IPS DF 19.7 (cell line): ENCODE measurements at regions not wholly inside any gene's neighbourhood (a gene's known extent, or its start where the extent isn't known, plus 50 kb on each side); places are given as distances from the start of the nearest gene placed in this dataset.

Source experiments
- DNase-seq: peaks from one replicate; pipeline ENCODE4 v3.0.0-alpha.2; 2013; ENCODE audit warnings: low read depth, low spot score

GRCh38 chr4:174438711-174439110 lies 83.6 kb downstream of the HPGD start:
- DNase-seq = no peak

DNA sequence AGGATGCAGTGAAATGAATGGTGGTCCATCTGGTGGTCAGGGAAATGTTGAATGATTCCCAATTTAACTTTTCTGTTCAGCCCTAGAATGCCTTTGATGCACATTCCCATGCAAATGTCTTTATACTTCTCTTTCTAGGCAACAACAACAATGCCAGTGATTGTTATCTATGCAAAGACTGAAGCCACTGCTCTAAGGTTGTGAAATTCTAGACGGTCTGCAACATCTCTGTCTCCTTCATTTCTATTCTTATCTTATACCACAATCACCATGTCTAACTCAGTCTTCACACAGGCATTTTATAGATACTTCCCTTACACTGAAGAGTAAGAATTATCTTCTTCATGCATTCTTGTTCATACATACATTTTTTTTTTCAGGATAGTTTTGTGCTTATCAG lies 84.5 kb downstream of the HPGD start:
- no peak for DNase-seq

DNA sequence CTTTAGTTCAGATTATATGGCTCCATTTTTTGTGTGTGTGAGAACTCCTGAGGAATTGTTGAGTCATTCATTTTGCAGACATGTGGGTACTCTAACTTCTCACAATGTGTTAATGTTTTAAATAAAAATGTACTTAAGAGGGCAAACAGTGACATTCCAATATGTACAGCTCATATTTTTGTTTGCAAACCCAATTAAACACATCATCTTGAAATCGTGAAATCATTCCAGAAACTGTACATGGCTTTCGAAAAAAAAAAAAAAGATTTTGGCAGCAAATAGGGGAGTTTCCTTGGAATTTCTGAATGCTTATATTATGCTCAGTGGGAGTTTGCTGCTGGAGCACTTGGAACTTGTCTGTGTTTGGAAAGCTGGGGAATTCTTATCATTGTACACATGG lies 85.0 kb downstream of the HPGD start:
- no peak for DNase-seq

DNA sequence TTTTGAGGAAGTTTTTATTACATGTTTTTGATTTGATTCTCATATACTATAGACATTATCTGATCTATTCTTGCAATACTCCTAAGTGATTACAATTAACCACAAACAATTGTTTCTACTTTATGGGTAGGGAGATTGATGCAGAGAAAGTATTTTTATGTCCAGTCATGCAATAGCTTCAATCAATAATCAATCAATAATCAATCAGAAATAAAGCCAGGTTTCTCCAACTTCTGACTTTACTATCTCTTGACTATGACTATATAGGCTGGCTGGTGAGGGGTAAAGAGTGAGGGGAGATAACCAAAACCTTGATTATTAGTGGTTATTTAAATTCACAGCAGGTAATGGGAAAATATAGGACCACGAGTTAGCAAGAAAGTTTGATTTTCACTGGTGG lies 85.9 kb downstream of the HPGD start:
- no peak for DNase-seq

DNA sequence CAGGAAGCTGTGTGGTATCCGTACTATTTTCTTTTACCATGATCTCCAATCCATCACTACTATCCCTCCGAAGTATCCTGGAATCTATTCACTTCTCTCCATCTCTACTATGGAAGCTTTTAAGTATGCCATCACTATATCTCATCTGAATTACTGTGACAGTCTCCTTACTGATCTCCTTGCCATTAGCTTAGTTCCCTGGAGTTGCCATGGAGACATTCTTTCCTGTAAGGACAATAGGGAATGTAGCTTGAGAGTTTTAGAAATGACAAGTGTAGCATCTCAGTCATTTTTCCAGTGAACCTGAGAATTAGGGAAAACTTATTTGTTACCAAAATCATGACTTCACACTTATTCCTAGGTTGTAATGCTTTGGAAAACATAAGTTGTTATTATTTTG lies 86.3 kb downstream of the HPGD start:
- DNase-seq = no peak

DNA sequence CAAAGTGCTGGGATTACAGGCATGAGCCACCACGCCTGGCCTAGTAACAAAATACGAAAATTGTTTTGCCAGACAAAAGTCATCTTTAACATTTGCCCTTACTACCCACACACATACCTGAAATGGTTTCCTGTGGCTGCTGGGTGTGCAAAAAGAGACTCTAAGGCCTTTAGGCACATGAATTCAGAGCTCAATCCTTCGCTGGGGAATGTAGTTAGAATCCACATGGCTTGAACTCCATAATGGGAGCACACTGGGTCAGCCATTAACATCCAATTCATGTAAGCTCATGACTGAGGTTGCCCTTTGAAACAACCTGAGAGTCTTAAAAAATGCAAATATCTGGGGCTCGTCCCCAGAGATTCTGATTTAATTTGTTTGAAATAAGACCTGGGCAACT lies 87.8 kb downstream of the HPGD start:
- DNase-seq = no peak

DNA sequence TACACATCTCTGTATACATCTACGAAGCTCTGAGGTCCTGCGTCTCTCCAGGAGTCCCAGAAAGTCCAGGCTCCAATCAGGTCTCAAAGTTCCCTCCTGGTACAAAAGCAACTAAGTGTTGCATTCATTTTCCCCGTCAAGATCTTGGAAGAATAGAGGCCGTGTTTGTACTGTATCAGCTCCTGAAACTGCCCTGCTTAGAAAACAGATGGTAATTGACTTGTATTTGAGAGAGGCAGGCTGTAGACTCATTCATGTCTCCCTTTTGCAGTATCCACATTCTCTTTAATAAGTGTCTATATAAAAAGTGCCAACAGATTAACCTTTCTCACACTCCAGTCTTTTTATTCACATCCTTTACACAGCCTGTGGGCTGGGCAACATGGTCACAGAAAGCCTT lies 91.7 kb downstream of the HPGD start:
- no peak for DNase-seq

- no peak for DNase-seq
These were observed 92.4 kb downstream of the HPGD start for GRCh38 chr4:174429701-174430410.

DNA sequence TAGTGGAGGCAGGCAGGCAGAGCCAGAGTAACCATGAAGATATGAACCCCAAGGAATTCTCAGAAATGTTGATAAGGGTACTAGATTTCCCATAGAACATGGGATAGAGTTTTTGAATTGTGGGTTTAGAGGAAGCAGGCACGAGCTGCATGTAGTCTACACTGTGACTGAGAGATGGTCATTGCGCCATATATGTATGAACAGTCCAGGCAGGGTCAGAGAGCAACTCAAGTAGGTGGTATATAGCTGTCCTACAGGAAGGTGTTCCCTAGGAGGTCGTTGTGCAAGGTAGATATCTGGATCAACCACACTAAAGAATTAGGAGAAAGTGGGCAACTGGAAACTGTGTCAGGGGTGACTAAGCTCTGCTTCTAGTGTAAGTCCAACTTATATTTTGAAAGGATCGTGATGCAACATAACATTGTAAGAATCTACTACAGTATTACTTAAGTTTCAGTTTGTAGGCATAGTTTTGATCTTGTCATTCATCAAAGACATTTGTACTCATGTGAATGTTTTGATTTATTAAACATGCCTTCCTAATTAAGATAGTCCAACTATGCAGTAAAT lies 94.6 kb downstream of the HPGD start:
- DNase-seq = no peak

- DNase-seq = no peak
These were observed 96.6 kb downstream of the HPGD start for GRCh38 chr4:174425669-174426068.

DNA sequence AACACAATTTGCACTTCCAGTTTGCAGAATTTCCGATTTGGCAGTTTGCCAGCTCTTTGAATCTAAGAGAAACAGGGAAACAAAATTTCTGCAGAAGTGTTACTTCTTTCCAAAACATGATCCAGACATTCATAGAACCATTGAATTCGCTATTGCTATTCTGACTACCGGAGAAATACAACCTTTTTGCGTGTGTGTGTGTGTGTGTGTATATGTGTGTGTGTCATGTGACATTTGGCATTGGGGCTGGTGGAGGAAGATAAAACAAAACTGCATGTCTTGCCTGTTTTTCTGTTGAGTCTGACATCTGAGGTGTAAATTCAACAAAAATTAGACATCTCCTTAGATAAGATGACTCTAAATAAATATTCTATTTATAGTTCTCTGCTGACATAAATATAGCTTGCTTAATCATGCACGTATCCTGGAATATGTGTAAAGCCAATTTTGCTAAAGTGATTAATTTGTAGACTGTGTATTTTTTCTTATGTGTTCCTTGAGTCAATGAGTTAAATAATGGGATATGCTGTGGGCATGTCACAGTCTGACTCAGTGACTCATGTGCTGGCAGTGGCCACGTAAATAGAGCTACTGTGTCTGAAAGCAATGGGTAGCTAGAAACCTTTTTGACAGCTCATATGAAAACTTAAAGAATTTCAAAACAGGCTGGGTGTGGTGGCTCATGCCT lies 98.9 kb downstream of the HPGD start:
- DNase-seq = no peak

DNA sequence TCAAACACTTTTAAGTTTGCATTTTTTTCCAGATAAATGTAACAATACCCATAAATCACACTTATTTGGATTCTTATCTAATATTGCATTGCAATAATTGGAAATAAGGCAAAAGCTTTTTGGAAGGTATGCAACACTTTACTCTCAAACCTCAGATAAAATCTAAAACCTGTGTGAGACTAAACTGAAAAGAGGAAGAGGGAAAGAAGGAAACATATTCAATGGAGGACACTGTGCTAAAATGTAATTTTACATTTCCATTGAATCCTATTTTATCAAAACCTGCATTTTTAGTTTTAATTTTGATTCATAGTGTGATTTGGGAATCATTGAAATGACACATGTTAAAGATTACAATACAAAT lies 99.4 kb downstream of the HPGD start:
- DNase-seq = no peak

DNA sequence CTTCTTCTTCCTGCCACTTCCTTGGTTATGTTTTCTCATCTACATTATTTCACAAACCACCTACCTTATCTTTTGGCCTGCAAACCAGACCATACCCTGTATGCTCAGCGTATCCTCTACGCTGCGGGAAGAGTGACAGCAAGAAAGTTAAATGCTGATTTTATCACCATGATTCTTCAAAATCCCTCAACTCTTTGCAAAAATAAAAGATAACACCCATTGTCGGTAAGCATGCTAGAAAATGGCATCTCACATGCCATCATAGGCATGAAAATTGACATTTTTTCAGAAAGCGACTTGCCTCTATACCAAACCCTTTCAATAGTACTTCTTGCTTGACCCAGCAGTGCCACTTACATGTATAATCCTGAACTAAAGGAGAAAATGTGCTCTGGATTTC lies 102.0 kb downstream of the HPGD start:
- no peak for DNase-seq

GRCh38 chr4:174418640-174419212 lies 103.6 kb downstream of the HPGD start:
- DNase-seq = no peak

GRCh38 chr4:174408841-174409552 lies 113.3 kb downstream of the HPGD start:
- no peak for DNase-seq

DNA sequence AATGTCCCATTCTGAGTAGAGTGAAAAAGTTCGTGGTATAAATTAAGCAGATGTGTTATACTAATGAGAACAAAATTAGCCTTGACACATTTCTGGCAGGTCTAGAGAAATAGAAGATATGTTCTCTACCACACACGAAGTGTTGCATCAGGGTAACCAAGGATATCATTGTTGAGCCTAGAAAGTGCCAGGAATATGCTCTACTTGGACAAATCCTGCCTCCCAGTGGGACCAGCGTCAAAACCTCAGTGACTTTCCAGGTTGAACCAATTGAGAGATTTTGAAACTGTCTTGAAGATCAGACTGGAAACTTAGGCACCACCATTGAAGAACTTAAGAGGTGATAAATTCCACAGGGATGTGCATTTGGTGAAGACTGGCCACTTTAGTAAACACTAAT lies 115.9 kb downstream of the HPGD start:
- DNase-seq = no peak

DNA sequence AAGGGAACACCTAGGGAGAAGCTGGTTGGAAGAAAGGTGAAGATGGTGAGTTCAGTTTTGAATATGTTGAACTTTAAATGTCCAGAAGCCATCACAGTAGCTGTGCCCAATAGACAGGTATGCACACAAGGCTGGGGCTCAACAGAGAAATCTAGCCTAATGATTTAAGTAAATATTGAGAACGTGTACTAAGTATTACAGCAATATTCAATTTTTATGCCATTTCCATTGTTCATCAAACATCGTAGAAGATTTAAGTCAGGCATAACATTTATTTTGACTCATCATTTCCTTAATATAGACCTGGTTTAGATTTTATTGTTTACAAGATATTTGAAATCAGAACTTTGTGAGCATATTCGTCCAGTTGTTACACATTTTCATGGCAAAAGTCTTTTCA lies 116.4 kb downstream of the HPGD start:
- no peak for DNase-seq

GRCh38 chr4:174404677-174405076 lies 117.6 kb downstream of the HPGD start:
- DNase-seq = no peak

- DNase-seq = no peak
These were observed 119.1 kb downstream of the HPGD start for GRCh38 chr4:174403177-174403543.

DNA sequence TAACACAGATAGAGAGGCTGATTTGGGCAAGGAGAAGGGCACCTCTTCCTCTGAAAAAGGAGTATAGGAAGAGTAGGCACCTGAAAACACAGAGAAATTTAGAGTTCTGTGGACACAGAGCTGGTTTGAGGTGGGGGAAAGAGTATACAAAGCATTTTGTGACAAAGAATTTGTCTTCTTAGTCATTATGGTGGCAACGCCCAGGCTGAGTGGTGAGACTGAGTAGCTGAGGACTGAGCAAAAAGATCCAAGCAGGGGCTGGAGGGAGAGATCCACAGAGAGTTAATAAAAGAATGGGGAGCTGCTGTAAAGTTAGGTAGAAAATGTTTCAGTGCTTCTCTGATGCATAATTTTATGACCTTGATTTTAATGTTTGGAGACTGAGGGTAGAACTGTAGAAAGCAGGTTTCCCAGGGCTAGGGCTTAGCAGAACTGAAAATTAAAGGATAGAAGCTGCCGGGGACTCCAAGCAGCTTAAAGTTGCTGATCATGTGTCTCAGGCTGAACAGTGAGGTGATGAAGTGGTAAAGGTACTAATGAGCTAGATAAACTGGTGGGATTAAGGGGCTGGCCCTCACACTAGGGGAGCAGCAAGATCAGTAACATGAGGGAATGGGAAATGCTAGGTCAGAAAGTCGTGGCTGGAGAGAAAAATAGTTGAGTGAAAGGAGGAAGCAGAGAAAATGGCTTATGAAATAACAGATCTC lies 118.9 kb downstream of the CEP44 start:
- DNase-seq = no peak

DNA sequence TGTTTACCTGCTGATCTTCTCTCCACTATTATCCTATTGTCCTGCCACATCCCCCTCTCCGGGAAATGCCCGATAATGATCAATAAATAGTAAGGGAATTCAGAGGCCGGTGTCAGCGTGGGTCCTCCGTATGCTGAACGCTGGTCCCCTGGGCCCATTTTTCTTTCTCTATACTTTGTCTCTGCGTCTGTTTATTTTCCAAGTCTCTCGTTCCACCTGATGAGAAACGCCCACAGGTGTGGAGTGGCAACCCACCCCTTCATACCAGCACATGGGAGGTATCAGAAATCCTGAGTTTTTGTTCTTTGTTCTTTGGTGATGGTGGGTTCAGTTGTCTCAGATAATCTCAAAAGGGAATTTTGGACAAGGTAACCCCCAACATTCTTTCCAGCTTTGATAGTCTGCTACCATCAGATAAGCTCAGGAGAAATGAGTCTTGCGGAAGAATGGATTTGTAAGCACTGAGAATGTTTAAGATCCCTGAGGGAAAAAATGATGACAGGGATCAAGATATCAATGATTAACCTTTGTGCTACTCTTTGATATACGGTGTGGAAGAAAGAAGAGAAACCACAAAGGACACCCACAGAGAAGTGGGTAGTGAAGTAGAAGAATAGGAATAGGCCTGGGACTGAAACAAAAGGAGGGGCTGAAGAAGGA lies 117.9 kb downstream of the CEP44 start:
- DNase-seq = no peak
